ENCODE measurements at regions not wholly inside any gene's neighbourhood (a gene's known extent, or its start where the extent isn't known, plus 50 kb on each side); places are given as distances from the start of the nearest gene placed in this dataset.

DNA sequence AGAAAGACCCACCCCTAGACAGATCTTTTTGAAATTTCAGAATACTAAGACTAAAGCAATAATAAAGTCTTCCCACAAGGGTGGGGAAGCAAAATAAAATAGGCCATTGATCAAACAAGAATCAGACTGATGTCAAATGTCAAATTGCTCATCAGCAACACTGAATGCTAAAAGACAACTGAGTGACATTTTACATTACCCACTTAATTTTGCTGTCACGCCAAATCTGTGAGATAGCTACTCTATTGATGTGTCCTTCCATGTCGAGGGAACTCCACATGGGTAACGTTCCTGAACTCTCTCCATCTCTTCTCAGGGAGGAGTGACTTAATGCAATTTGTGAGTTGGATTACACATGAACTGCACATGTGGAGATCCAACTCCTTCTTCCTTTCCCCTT lies 271.7 kb upstream of the CAMK1G start:
- H2BK5ac ChIP-seq (ENCODE audit: low read depth, low read length, poor library complexity): no peak overlapping the region
- WGBS (ENCODE audit: extremely low coverage, insufficient coverage, insufficient read length): no CpG with 5 or more reads among the region's 3 CpGs
- H4K8ac ChIP-seq (ENCODE audit: low read depth, low read length): no peak overlapping the region
- H3K9ac ChIP-seq (ENCODE audit: low read length): no peak overlapping the region
- no peaks in the 10 kb centered on the region for H3K9me3 ChIP-seq (ENCODE audit: insufficient read depth, low read depth, low read length)
- no peaks in the 10 kb centered on the region for H3K36me3 ChIP-seq (ENCODE audit: control insufficient read depth in 1 of 2, insufficient read depth in 2 of 2, low read length in 2 of 2)
- no peak overlapping the region for H3K27ac ChIP-seq (ENCODE audit: low read depth, low read length)
- no peak overlapping the region for H2BK120ac ChIP-seq (ENCODE audit: insufficient read depth, low read length, poor library complexity)
- H3K23ac ChIP-seq (ENCODE audit: low read length): no peak overlapping the region
- H3K4ac ChIP-seq (ENCODE audit: low read depth, low read length): no peak overlapping the region
- H3K4me1 ChIP-seq (ENCODE audit: control insufficient read depth in 1 of 2, insufficient read depth in 2 of 2, low read length in 2 of 2): no peaks in the 10 kb centered on the region
- no peaks in the 10 kb centered on the region for H3K27me3 ChIP-seq (ENCODE audit: insufficient read depth, low read length)
- no peak overlapping the region for H4K91ac ChIP-seq (ENCODE audit: low read depth, low read length)
- H3K4me2 ChIP-seq (ENCODE audit: low read length): no peak overlapping the region
- no peak overlapping the region for H3K14ac ChIP-seq (ENCODE audit: low read length)
- no peak overlapping the region for H2AFZ ChIP-seq (ENCODE audit: insufficient read depth, low read length, poor library complexity)
- no peak overlapping the region for H4K12ac ChIP-seq (ENCODE audit: low read depth, low read length)
- no peak overlapping the region for H3K18ac ChIP-seq (ENCODE audit: low read length)
- no peak for DNase-seq
- H3K79me2 ChIP-seq (ENCODE audit: control insufficient read depth, insufficient read depth, low read length, poor library complexity): no peaks in the 10 kb centered on the region
- H3K79me1 ChIP-seq (ENCODE audit: low read length): no peaks in the 10 kb centered on the region
- no peak overlapping the region for H3K4me3 ChIP-seq (ENCODE audit: low read depth, low read length)
- no peak overlapping the region for H2AK5ac ChIP-seq (ENCODE audit: low read length)
- H2BK12ac ChIP-seq (ENCODE audit: low read length): no peak overlapping the region

DNA sequence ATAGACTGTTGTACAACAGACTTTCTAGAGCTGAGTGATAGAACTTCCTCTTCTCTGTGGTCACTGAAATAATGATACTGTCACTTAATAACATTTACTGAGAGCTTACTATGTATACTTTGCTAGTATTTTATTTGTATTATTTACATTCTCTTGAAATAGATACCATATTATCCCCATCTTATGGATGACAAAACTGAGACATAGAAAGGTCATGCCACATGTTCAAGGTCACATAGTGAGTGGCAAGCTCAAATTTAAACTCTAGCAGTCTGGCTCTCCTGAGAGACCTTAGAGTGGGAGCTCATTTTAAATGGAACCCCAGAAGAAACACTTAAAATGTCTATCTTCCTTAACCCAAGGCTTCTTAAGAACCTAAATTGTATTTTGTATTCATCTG lies 266.6 kb upstream of the CAMK1G start:
- H3K9ac ChIP-seq (ENCODE audit: low read length): no peak overlapping the region
- no peak overlapping the region for H2BK5ac ChIP-seq (ENCODE audit: low read depth, low read length, poor library complexity)
- H3K23ac ChIP-seq (ENCODE audit: low read length): no peak overlapping the region
- H2AK5ac ChIP-seq (ENCODE audit: low read length): no peak overlapping the region
- DNase-seq: no peak
- no peak overlapping the region for H2BK12ac ChIP-seq (ENCODE audit: low read length)
- no peak overlapping the region for H2BK120ac ChIP-seq (ENCODE audit: insufficient read depth, low read length, poor library complexity)
- H3K4ac ChIP-seq (ENCODE audit: low read depth, low read length): no peak overlapping the region
- peaks cover 2 to 3% of the 10 kb centered on the region in 2 experiments for H3K4me1 ChIP-seq (ENCODE audit: control insufficient read depth in 1 of 2, insufficient read depth in 2 of 2, low read length in 2 of 2)
- H3K36me3 ChIP-seq (ENCODE audit: control insufficient read depth in 1 of 2, insufficient read depth in 2 of 2, low read length in 2 of 2): no peaks in the 10 kb centered on the region
- no peaks in the 10 kb centered on the region for H3K79me1 ChIP-seq (ENCODE audit: low read length)
- H4K91ac ChIP-seq (ENCODE audit: low read depth, low read length): no peak overlapping the region
- H3K4me2 ChIP-seq (ENCODE audit: low read length): no peak overlapping the region
- H3K79me2 ChIP-seq (ENCODE audit: control insufficient read depth, insufficient read depth, low read length, poor library complexity): no peaks in the 10 kb centered on the region
- H2AFZ ChIP-seq (ENCODE audit: insufficient read depth, low read length, poor library complexity): no peak overlapping the region
- no peak overlapping the region for H3K4me3 ChIP-seq (ENCODE audit: low read depth, low read length)
- H3K14ac ChIP-seq (ENCODE audit: low read length): no peak overlapping the region
- no peak overlapping the region for H4K12ac ChIP-seq (ENCODE audit: low read depth, low read length)
- no peak overlapping the region for H3K27ac ChIP-seq (ENCODE audit: low read depth, low read length)
- H3K9me3 ChIP-seq (ENCODE audit: insufficient read depth, low read depth, low read length): no peaks in the 10 kb centered on the region
- H4K8ac ChIP-seq (ENCODE audit: low read depth, low read length): no peak overlapping the region
- no peaks in the 10 kb centered on the region for H3K27me3 ChIP-seq (ENCODE audit: insufficient read depth, low read length)
- H3K18ac ChIP-seq (ENCODE audit: low read length): no peak overlapping the region

DNA sequence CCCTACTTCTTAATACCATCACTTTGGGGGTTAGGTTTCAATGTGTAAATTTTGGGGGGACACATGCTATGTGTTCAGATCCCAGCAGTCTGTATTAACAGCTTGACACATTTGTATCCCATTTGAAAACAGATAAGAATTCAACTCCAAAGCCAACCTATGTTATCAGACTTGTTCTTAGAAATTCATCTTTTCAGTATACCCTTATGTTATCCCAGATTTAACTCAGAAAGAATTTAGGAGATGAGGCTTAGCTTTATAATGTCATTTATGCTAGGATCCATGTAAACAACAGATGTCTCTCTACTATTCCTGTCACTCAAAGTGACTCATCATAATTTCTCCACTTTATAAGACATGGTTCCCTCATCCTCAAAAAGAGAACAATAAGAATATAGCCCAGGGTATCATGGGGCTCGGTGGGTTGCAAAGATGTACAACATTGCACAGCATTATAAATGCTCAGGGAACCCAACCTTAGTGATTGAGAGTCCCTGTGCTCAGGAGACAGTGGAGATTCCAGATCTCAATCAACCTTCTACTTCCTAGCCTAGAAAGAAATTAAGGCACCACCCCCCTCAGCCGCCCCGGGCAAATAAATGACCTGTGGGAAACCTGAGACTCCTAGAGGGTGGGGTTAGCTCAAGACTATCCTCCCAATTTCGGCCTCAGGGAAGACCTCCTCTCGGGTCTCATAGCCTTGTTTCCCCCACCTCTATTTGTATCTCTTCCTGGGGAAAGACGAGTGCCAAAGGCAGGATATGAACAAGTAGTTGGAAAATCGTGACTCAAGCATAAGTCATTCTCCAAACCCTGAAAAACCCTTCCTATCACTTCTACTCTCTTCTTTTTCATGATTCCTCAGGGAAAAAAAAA lies 265.1 kb upstream of the CAMK1G start:
- Histone ChIP-seq H2AFZ (ENCODE audit: insufficient read depth, low read length, poor library complexity) (no peak overlapping the region), H3K4ac (ENCODE audit: low read depth, low read length) (no peak overlapping the region), H3K27me3 (ENCODE audit: insufficient read depth, low read length) (no peaks in the 10 kb centered on the region), H3K4me1 (ENCODE audit: control insufficient read depth in 1 of 2, insufficient read depth in 2 of 2, low read length in 2 of 2) (peaks cover 2 to 3% of the 10 kb centered on the region in 2 experiments), H3K4me3 (ENCODE audit: low read depth, low read length) (no peak overlapping the region), H2BK5ac (ENCODE audit: low read depth, low read length, poor library complexity) (no peak overlapping the region), H3K18ac (ENCODE audit: low read length) (no peak overlapping the region), H2BK12ac (ENCODE audit: low read length) (no peak overlapping the region), H3K36me3 (ENCODE audit: control insufficient read depth in 1 of 2, insufficient read depth in 2 of 2, low read length in 2 of 2) (no peaks in the 10 kb centered on the region), H2AK5ac (ENCODE audit: low read length) (no peak overlapping the region), H2BK120ac (ENCODE audit: insufficient read depth, low read length, poor library complexity) (no peak overlapping the region), H3K9ac (ENCODE audit: low read length) (no peak overlapping the region), H3K14ac (ENCODE audit: low read length) (no peak overlapping the region), H4K8ac (ENCODE audit: low read depth, low read length) (no peak overlapping the region), H3K79me2 (ENCODE audit: control insufficient read depth, insufficient read depth, low read length, poor library complexity) (no peaks in the 10 kb centered on the region), H3K4me2 (ENCODE audit: low read length) (no peak overlapping the region), H4K91ac (ENCODE audit: low read depth, low read length) (no peak overlapping the region), H3K23ac (ENCODE audit: low read length) (no peak overlapping the region), H3K9me3 (ENCODE audit: insufficient read depth, low read depth, low read length) (no peaks in the 10 kb centered on the region), H3K27ac (ENCODE audit: low read depth, low read length) (no peak overlapping the region), H4K12ac (ENCODE audit: low read depth, low read length) (no peak overlapping the region), H3K79me1 (ENCODE audit: low read length) (no peaks in the 10 kb centered on the region)
- no CpG with 5 or more reads among the region's 7 CpGs for WGBS (ENCODE audit: extremely low coverage, insufficient coverage, insufficient read length)
- DNase-seq: no peak

DNA sequence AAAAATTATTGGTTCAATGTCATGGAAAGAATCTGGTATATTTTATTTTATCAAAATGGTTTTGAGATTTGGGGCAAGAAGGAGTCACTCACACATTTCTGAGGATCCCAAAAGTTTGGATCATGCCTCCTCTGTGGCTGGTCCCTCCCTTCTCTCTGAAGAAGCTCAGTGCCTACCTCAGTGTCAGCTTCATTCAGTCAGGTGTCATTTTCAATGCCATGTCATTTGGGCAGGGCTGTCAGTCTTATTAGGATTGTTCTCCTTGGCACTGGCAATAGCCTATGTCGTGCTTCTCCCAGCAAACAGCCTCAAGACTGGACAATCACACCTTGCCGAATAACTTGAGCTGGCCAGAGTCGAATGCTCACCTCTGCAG lies 264.5 kb upstream of the CAMK1G start:
- Histone ChIP-seq H3K9ac (ENCODE audit: low read length) (no peak overlapping the region), H3K27ac (ENCODE audit: low read depth, low read length) (no peak overlapping the region), H3K18ac (ENCODE audit: low read length) (no peak overlapping the region), H3K79me1 (ENCODE audit: low read length) (no peaks in the 10 kb centered on the region), H3K4me3 (ENCODE audit: low read depth, low read length) (no peak overlapping the region), H2BK12ac (ENCODE audit: low read length) (no peak overlapping the region), H4K12ac (ENCODE audit: low read depth, low read length) (no peak overlapping the region), H2BK120ac (ENCODE audit: insufficient read depth, low read length, poor library complexity) (no peak overlapping the region), H3K4me1 (ENCODE audit: control insufficient read depth in 1 of 2, insufficient read depth in 2 of 2, low read length in 2 of 2) (peaks cover 2 to 3% of the 10 kb centered on the region in 2 experiments), H3K4me2 (ENCODE audit: low read length) (no peak overlapping the region), H3K27me3 (ENCODE audit: insufficient read depth, low read length) (no peaks in the 10 kb centered on the region), H3K79me2 (ENCODE audit: control insufficient read depth, insufficient read depth, low read length, poor library complexity) (no peaks in the 10 kb centered on the region), H3K23ac (ENCODE audit: low read length) (no peak overlapping the region), H4K91ac (ENCODE audit: low read depth, low read length) (no peak overlapping the region), H3K14ac (ENCODE audit: low read length) (no peak overlapping the region), H2BK5ac (ENCODE audit: low read depth, low read length, poor library complexity) (no peak overlapping the region), H3K36me3 (ENCODE audit: control insufficient read depth in 1 of 2, insufficient read depth in 2 of 2, low read length in 2 of 2) (no peaks in the 10 kb centered on the region), H3K9me3 (ENCODE audit: insufficient read depth, low read depth, low read length) (no peaks in the 10 kb centered on the region), H2AFZ (ENCODE audit: insufficient read depth, low read length, poor library complexity) (no peak overlapping the region), H3K4ac (ENCODE audit: low read depth, low read length) (no peak overlapping the region), H4K8ac (ENCODE audit: low read depth, low read length) (no peak overlapping the region), H2AK5ac (ENCODE audit: low read length) (no peak overlapping the region)
- WGBS (ENCODE audit: extremely low coverage, insufficient coverage, insufficient read length): no CpG with 5 or more reads among the region's 3 CpGs
- no peak for DNase-seq
